Glutamatergic neuron (in vitro differentiated cells): ENCODE measurements at regions not wholly inside any gene's neighbourhood (a gene's known extent, or its start where the extent isn't known, plus 50 kb on each side); places are given as distances from the start of the nearest gene placed in this dataset.

Experiments
- DNase-seq: peaks from one replicate; pipeline ENCODE4 v3.0.0; 2022
- H3K27ac Mint-ChIP-seq: one replicate; pipeline ENCODE4 v1.8.0; 2020; ENCODE audit warnings: mild to moderate bottlenecking, mixed read lengths, inconsistent platforms; ENCODE audit not compliant: unreplicated experiment
- H3K27me3 Mint-ChIP-seq: one replicate; pipeline ENCODE4 v1.8.0; 2020; ENCODE audit warnings: mild to moderate bottlenecking, moderate library complexity, mixed read lengths, inconsistent platforms; ENCODE audit not compliant: unreplicated experiment
- H3K36me3 Mint-ChIP-seq: one replicate; pipeline ENCODE4 v1.8.0; 2020; ENCODE audit warnings: mild to moderate bottlenecking, mixed read lengths, inconsistent platforms; ENCODE audit not compliant: unreplicated experiment
- H3K4me1 Mint-ChIP-seq: one replicate; pipeline ENCODE4 v1.8.0; 2020; ENCODE audit warnings: mild to moderate bottlenecking, low read depth, mixed read lengths, inconsistent platforms; ENCODE audit not compliant: unreplicated experiment
- H3K4me3 Mint-ChIP-seq: one replicate; pipeline ENCODE4 v1.8.0; 2020; ENCODE audit warnings: mild to moderate bottlenecking, mixed read lengths, inconsistent platforms; ENCODE audit not compliant: unreplicated experiment
- H3K9me3 Mint-ChIP-seq: one replicate; pipeline ENCODE4 v1.8.0; 2020; ENCODE audit warnings: mild to moderate bottlenecking, moderate library complexity, mixed read lengths, inconsistent platforms; ENCODE audit not compliant: unreplicated experiment
- CTCF ChIP-seq: fragments of 200-600 bp; sonication (generic); IDR thresholded peaks from one replicate; pipeline ENCODE4 v1.5.0; 2021; ENCODE audit not compliant: partially characterized antibody, unreplicated experiment

- Mint-ChIP-seq H3K4me3 (no peak overlapping the region), H3K9me3 (no peaks in the 10 kb centered on the region), H3K4me1 (no peaks in the 10 kb centered on the region), H3K36me3 (no peaks in the 10 kb centered on the region), H3K27me3 (no peaks in the 10 kb centered on the region), H3K27ac (no peak overlapping the region)
- DNase-seq = no peak
- TF ChIP-seq CTCF = no peak
Observed at GRCh38 chr7:108637049-108637621, 67.5 kb downstream of the DNAJB9 start.

- peaks cover 17% of the 10 kb centered on the region for H3K36me3 Mint-ChIP-seq
- H3K9me3 Mint-ChIP-seq = no peaks in the 10 kb centered on the region
- no peaks in the 10 kb centered on the region for H3K4me1 Mint-ChIP-seq
- no peak for DNase-seq
- peaks cover 1% of the 10 kb centered on the region for H3K27me3 Mint-ChIP-seq
- no peak overlapping the region for H3K4me3 Mint-ChIP-seq
- H3K27ac Mint-ChIP-seq = no peak overlapping the region
- no peak for TF ChIP-seq CTCF
Observed at GRCh38 chr7:108642126-108642525, 72.5 kb downstream of the DNAJB9 start.

- Mint-ChIP-seq H3K36me3 (peaks cover 17% of the 10 kb centered on the region), H3K4me3 (no peak overlapping the region), H3K27me3 (peaks cover 1% of the 10 kb centered on the region), H3K4me1 (no peaks in the 10 kb centered on the region), H3K27ac (no peak overlapping the region), H3K9me3 (no peaks in the 10 kb centered on the region)
- no peak for TF ChIP-seq CTCF
- DNase-seq = no peak
Observed at GRCh38 chr7:108643136-108643535, 73.5 kb downstream of the DNAJB9 start.

- Mint-ChIP-seq H3K36me3 (peaks cover 14% of the 10 kb centered on the region), H3K9me3 (no peaks in the 10 kb centered on the region), H3K27ac (no peak overlapping the region)
Observed at GRCh38 chr7:108648989-108649388, 79.3 kb downstream of the DNAJB9 start.

More at GRCh38 chr7:108648989-108649388, 79.3 kb downstream of the DNAJB9 start:
- no peak for DNase-seq
- Mint-ChIP-seq H3K4me3 (no peak overlapping the region), H3K4me1 (peaks cover 4% of the 10 kb centered on the region), H3K27me3 (peaks cover 1% of the 10 kb centered on the region)
- TF ChIP-seq CTCF = no peak
